DOHH2 (cell line): ENCODE measurements at regions not wholly inside any gene's neighbourhood (a gene's known extent, or its start where the extent isn't known, plus 50 kb on each side); places are given as distances from the start of the nearest gene placed in this dataset.

ENCODE experiments used
- CTCF ChIP-seq: fragments of 200-600 bp; sonication (generic); IDR thresholded peaks from one replicate; pipeline ENCODE4 v1.5.1; 2014; ENCODE audit warnings: antibody characterized with exemption, mild to moderate bottlenecking, low read depth, low read length; ENCODE audit not compliant: poor library complexity, severe bottlenecking
- EZH2phosphoT487 ChIP-seq: fragments of 200-600 bp; sonication (generic); IDR thresholded peaks from 2 replicates; pipeline ENCODE4 v1.6.1; 2017; ENCODE audit warnings: borderline replicate concordance, mild to moderate bottlenecking, antibody characterized with exemption, low read length, moderate library complexity, mixed read lengths

GRCh38 chr12:116358536-116358892 lies 81.0 kb upstream of the MED13L start:
- TF ChIP-seq CTCF: no peak
- no peak for TF ChIP-seq EZH2phosphoT487
